ENCODE measurements at regions not wholly inside any gene's neighbourhood (a gene's known extent, or its start where the extent isn't known, plus 50 kb on each side); places are given as distances from the start of the nearest gene placed in this dataset.

- TF ChIP-seq EZH2 (IDR thresholded peaks at IDR 0.05) (no peak), POLR2A (IDR thresholded peaks at IDR 0.05; ENCODE audit: borderline replicate concordance, extremely low read depth, insufficient read depth, insufficient read length) (no peak)
Observed at GRCh38 chr2:23213196-23213595, 171.8 kb upstream of the KLHL29 start.
